AG04450 (cell line): ENCODE measurements at regions not wholly inside any gene's neighbourhood (a gene's known extent, or its start where the extent isn't known, plus 50 kb on each side); places are given as distances from the start of the nearest gene placed in this dataset.

Experiments
- CTCF ChIA-PET: fragments of 300-600, 350-600 bp; formaldehyde crosslinking; extraction: SDS; loops from one replicate; lab custom pipeline; 2022; ENCODE audit warnings: antibody characterized with exemption, inconsistent platforms; lab: Charles Lee
- POLR2A ChIA-PET: fragments of 350-600 bp; formaldehyde crosslinking; extraction: SDS; loops from one replicate; lab custom pipeline; 2021; ENCODE audit warnings: antibody characterized with exemption, inconsistent platforms; lab: Yijun Ruan, JAX
- DNase-seq: peaks from one replicate; pipeline ENCODE4 v3.0.0-alpha.2; 2011; ENCODE audit warnings: low read depth, low spot score
- H3K27ac ChIP-seq: one replicate; pipeline ENCODE4 v1.5.1; 2012; ENCODE audit warnings: low read depth, low read length, control low read depth
- H3K27me3 ChIP-seq: one replicate; pipeline ENCODE4 v1.6.0; 2012; ENCODE audit warnings: low read length; ENCODE audit not compliant: control insufficient read depth, insufficient read depth
- H3K4me3 ChIP-seq: 2 replicates; pipeline ENCODE4 v1.5.1; 2011; ENCODE audit warnings: mild to moderate bottlenecking, low read depth, low read length, control low read depth
- H3K9me3 ChIP-seq: 2 replicates; pipeline ENCODE4 v1.5.1; 2012; ENCODE audit warnings: low read length; ENCODE audit not compliant: control insufficient read depth, insufficient read depth
- CTCF ChIP-seq: IDR thresholded peaks from 2 replicates; pipeline ENCODE4 v1.5.1; 2011; ENCODE audit warnings: low read depth, low read length, control low read depth, inconsistent platforms

- no peak for DNase-seq
- ChIA-PET CTCF (interaction anchor here (1.4 kb wide), 1 partner anchor 198 kb away, joined by 7 read pairs; no protein-coding TSS in a partner anchor), POLR2A (interaction anchor here (0.9 to 2.0 kb wide), 2 partner anchors 18 to 37 kb away, joined by 3 to 10 read pairs; no protein-coding TSS in a partner anchor)
- Histone ChIP-seq H3K9me3 (no peaks in the 10 kb centered on the region), H3K27me3 (no peaks in the 10 kb centered on the region), H3K27ac (no peak overlapping the region), H3K4me3 (no peak overlapping the region)
- no peak for TF ChIP-seq CTCF
Observed at GRCh38 chr14:61928300-61928699, 166.1 kb downstream of the SNAPC1 start.

- no peak for DNase-seq
- H3K27me3 ChIP-seq, result no peaks in the 10 kb centered on the region
- no peak overlapping the region for H3K4me3 ChIP-seq
- no peaks in the 10 kb centered on the region for H3K9me3 ChIP-seq
- no peak for TF ChIP-seq CTCF
- no peak overlapping the region for H3K27ac ChIP-seq
- CTCF ChIA-PET, result interaction anchor here (1.4 kb wide), 1 partner anchor 198 kb away, joined by 7 read pairs; no protein-coding TSS in a partner anchor
- POLR2A ChIA-PET, result interaction anchor here (2.0 kb wide), 1 partner anchor 36 kb away, joined by 10 read pairs; no protein-coding TSS in a partner anchor
Observed at GRCh38 chr14:61928701-61929100, 166.5 kb downstream of the SNAPC1 start.

- POLR2A ChIA-PET, result no interaction called here
Observed at GRCh38 chr14:61929651-61930050, 167.4 kb downstream of the SNAPC1 start.

DNA sequence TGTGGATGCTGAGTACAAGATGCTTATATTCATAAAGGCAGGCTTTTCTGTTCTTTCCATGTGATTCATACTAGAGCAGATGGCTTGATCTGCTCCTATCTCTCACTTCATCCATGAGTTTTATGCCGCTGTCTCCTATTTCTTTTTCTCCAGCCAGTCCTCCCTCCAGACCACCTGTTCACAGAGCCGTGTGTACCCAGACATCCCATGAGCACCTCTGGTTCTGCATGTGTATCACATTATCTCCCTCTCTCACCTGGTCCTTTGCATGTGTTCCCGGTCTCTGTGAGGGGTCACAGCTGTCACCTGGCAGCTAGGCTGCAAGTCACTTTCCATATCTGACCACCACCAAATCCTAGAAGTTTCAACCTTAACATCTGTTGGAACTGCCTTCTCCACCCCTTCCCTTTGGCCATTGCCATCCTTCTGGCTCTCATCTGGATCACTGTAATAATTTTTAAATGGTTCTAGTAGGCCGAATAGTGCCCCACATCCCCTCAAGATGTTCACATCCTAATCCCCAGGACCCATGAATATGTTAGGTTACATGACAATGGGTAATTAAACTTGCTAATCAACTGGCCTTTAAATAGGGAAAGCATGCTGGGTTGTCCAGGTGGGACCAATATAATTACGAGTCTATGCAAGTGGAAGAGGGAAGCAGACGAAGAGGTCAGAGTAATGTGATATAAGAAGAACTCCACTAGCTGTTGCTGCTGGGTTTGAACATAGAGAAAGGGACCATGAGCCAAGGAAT lies 168.1 kb downstream of the SNAPC1 start:
- no peaks in the 10 kb centered on the region for H3K27me3 ChIP-seq
- H3K27ac ChIP-seq, result no peak overlapping the region
- CTCF ChIA-PET, result no interaction called here
- POLR2A ChIA-PET, result no interaction called here
- no peak for TF ChIP-seq CTCF
- H3K4me3 ChIP-seq, result no peak overlapping the region
- no peaks in the 10 kb centered on the region for H3K9me3 ChIP-seq
- no peak for DNase-seq

More at GRCh38 chr14:61929651-61930050, 167.4 kb downstream of the SNAPC1 start:
- no peaks in the 10 kb centered on the region for H3K27me3 ChIP-seq
- no peak for TF ChIP-seq CTCF
- DNase-seq, result no peak
- no peak overlapping the region for H3K27ac ChIP-seq
- H3K9me3 ChIP-seq, result no peaks in the 10 kb centered on the region
- H3K4me3 ChIP-seq, result no peak overlapping the region
- CTCF ChIA-PET, result no interaction called here

GRCh38 chr14:61932974-61933373 lies 170.8 kb downstream of the SNAPC1 start:
- ChIA-PET CTCF (interaction anchor here (1.4 to 2.1 kb wide), 2 partner anchors 96 to 194 kb away, joined by 4 to 7 read pairs; no protein-coding TSS in a partner anchor), POLR2A (interaction anchor here (0.6 kb wide), 1 partner anchor 21 kb away, joined by 3 read pairs; no protein-coding TSS in a partner anchor)
- H3K27ac ChIP-seq, result no peak overlapping the region
- no peak overlapping the region for H3K4me3 ChIP-seq
- no peak for TF ChIP-seq CTCF
- H3K9me3 ChIP-seq, result no peaks in the 10 kb centered on the region
- no peaks in the 10 kb centered on the region for H3K27me3 ChIP-seq
- no peak for DNase-seq
